ENCODE measurements at regions not wholly inside any gene's neighbourhood (a gene's known extent, or its start where the extent isn't known, plus 50 kb on each side); places are given as distances from the start of the nearest gene placed in this dataset.

GRCh38 chr2:13876491-13877037 is 756.0 kb upstream of the LRATD1 start:
- TF ChIP-seq CTCF (IDR thresholded peaks at IDR 0.05; ENCODE audit: poor library complexity, severe bottlenecking): no peak

DNA sequence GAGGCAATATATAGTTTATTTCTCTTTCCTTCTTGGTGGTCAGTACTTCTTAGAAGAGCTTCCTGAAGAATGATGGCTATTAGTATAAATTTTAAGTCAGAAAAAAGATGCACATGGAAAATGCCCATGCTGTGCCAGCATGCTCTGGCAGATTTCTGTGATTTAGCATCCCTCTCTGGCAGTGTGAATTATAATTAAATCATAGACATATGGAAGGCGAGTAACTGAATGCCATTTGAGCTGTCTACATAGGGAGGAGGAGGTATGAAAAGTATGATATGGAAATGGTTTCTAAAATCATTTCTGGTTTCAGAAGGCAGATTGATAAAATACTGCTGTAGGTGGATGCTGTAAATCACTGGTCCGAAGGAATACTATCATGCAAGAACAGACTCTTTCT is 754.9 kb upstream of the LRATD1 start:
- Histone ChIP-seq H3K9me3 (ENCODE audit: severe bottlenecking) (no peaks in the 10 kb centered on the region), H3K4me3 (ENCODE audit: severe bottlenecking) (no peak overlapping the region), H3K27me3 (ENCODE audit: insufficient read depth, poor library complexity, severe bottlenecking) (no peaks in the 10 kb centered on the region), H3K4me1 (ENCODE audit: insufficient read depth, poor library complexity, severe bottlenecking) (no peaks in the 10 kb centered on the region), H3K36me3 (ENCODE audit: low read depth) (no peaks in the 10 kb centered on the region), H3K27ac (ENCODE audit: poor library complexity, severe bottlenecking) (no peak overlapping the region)
- ATAC-seq (ENCODE audit: low read depth) (no peak), DNase-seq (ENCODE audit: low spot score) (no peak)
- TF ChIP-seq CTCF (IDR thresholded peaks at IDR 0.05; ENCODE audit: poor library complexity, severe bottlenecking): no peak

More at GRCh38 chr2:13876491-13877037, 756.0 kb upstream of the LRATD1 start:
- no peak for ATAC-seq (ENCODE audit: low read depth)
- Histone ChIP-seq H3K27me3 (ENCODE audit: insufficient read depth, poor library complexity, severe bottlenecking) (no peaks in the 10 kb centered on the region), H3K36me3 (ENCODE audit: low read depth) (no peaks in the 10 kb centered on the region), H3K4me1 (ENCODE audit: insufficient read depth, poor library complexity, severe bottlenecking) (no peaks in the 10 kb centered on the region), H3K9me3 (ENCODE audit: severe bottlenecking) (no peaks in the 10 kb centered on the region), H3K4me3 (ENCODE audit: severe bottlenecking) (no peak overlapping the region), H3K27ac (ENCODE audit: poor library complexity, severe bottlenecking) (no peak overlapping the region)
- DNase-seq (ENCODE audit: low spot score): no peak

- ATAC-seq (ENCODE audit: low read depth): peak; percentile 33; the same call in 1 of the 3 replicates
- no peaks in the 10 kb centered on the region for H3K4me1 ChIP-seq (ENCODE audit: insufficient read depth, poor library complexity, severe bottlenecking)
- no peak overlapping the region for H3K4me3 ChIP-seq (ENCODE audit: severe bottlenecking)
- H3K36me3 ChIP-seq (ENCODE audit: low read depth): no peaks in the 10 kb centered on the region
- no peaks in the 10 kb centered on the region for H3K9me3 ChIP-seq (ENCODE audit: severe bottlenecking)
- TF ChIP-seq CTCF (IDR thresholded peaks at IDR 0.05; ENCODE audit: poor library complexity, severe bottlenecking): no peak
- no peak overlapping the region for H3K27ac ChIP-seq (ENCODE audit: poor library complexity, severe bottlenecking)
- H3K27me3 ChIP-seq (ENCODE audit: insufficient read depth, poor library complexity, severe bottlenecking): no peaks in the 10 kb centered on the region
- no peak for DNase-seq (ENCODE audit: low spot score)
Observed at GRCh38 chr2:13884291-13884976, 748.1 kb upstream of the LRATD1 start.

GRCh38 chr2:13901526-13901925 is 731.0 kb upstream of the LRATD1 start:
- no peak overlapping the region for H3K27ac ChIP-seq (ENCODE audit: poor library complexity, severe bottlenecking)
- TF ChIP-seq CTCF (IDR thresholded peaks at IDR 0.05; ENCODE audit: poor library complexity, severe bottlenecking): no peak
- no peaks in the 10 kb centered on the region for H3K4me1 ChIP-seq (ENCODE audit: insufficient read depth, poor library complexity, severe bottlenecking)
- H3K9me3 ChIP-seq (ENCODE audit: severe bottlenecking): no peaks in the 10 kb centered on the region
- ATAC-seq (ENCODE audit: low read depth): no peak
- H3K27me3 ChIP-seq (ENCODE audit: insufficient read depth, poor library complexity, severe bottlenecking): no peaks in the 10 kb centered on the region
- DNase-seq (ENCODE audit: low spot score): no peak
- no peak overlapping the region for H3K4me3 ChIP-seq (ENCODE audit: severe bottlenecking)
- H3K36me3 ChIP-seq (ENCODE audit: low read depth): no peaks in the 10 kb centered on the region

- DNase-seq (ENCODE audit: low spot score): no peak
- Histone ChIP-seq H3K27me3 (ENCODE audit: insufficient read depth, poor library complexity, severe bottlenecking) (no peaks in the 10 kb centered on the region), H3K4me3 (ENCODE audit: severe bottlenecking) (no peak overlapping the region), H3K27ac (ENCODE audit: poor library complexity, severe bottlenecking) (no peak overlapping the region), H3K36me3 (ENCODE audit: low read depth) (no peaks in the 10 kb centered on the region), H3K9me3 (ENCODE audit: severe bottlenecking) (no peaks in the 10 kb centered on the region), H3K4me1 (ENCODE audit: insufficient read depth, poor library complexity, severe bottlenecking) (no peaks in the 10 kb centered on the region)
- ATAC-seq (ENCODE audit: low read depth): no peak
- no peak for TF ChIP-seq CTCF (IDR thresholded peaks at IDR 0.05; ENCODE audit: poor library complexity, severe bottlenecking)
Observed at GRCh38 chr2:13905831-13906230, 726.7 kb upstream of the LRATD1 start.

Data from RWPE2 (cell line).